GM21515 (cell line): ENCODE measurements at regions not wholly inside any gene's neighbourhood (a gene's known extent, or its start where the extent isn't known, plus 50 kb on each side); places are given as distances from the start of the nearest gene placed in this dataset.
"Not testable (repeated sequence)": the region's sequence is repeated elsewhere in the genome, so short reads cannot be mapped to it uniquely, and the experiment has no call there.

Source experiments
- ATAC-seq: cut with Tn5 transposase; IDR thresholded peaks from one replicate; pipeline ENCODE4 v1.9.1; 2021; ENCODE audit not compliant: unreplicated experiment

DNA sequence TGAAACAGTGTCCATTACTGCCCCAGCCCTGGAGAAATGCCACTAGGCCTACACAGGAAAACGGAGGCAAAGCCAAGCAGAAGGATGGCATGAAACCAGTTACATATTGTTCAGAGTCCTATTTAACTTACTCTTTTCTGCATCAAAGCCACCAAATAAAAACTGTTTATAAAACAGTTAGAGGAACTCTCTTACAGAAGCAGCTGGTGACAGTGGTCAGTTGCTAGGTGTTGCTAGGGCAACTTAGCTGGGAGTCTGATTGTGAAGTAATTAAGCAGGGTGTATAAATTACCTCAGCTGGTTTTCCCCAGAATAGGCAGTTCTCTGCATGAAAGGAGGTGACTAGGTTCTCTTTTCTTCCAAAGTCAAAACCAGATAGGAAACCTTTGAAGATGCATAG, 115.6 kb upstream of the ZBED5 start:
- no peak for ATAC-seq

DNA sequence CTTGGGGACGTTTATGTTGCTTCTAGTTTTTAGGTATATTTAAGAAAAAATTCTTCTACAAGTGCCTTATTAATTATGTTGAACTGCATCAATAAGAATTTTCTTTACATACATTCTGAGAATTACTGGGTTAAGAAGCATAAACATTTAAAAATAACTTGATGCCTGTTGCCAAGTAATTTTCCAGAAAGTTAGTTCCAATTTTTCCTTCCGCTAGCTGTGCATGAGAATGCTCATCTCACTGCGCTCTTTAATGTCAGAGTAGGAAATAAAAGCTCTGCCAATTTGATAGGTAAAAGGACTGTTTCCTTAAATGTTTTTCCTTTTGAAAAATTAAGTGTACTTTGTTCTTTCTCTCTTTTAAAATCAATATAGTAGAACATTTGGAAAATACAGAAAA, 113.1 kb upstream of the ZBED5 start:
- no peak for ATAC-seq

DNA sequence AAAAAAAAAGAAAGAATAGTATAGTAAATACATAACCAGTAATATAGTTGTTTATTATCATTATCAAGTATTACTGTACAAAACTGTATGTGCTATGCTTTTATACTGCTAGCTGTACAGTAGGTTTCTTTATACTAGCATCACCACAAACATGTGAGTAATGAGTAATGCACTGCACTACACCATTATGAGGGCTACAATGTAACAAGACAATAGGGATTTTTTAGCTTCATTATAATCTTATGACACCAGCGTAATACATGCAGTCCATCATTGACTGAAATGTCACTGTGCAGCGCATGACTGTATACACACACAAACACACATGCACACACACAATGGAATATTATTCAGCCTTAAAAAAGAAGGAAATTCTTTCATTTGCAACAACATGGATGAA, 111.5 kb upstream of the ZBED5 start:
- no peak for ATAC-seq

DNA sequence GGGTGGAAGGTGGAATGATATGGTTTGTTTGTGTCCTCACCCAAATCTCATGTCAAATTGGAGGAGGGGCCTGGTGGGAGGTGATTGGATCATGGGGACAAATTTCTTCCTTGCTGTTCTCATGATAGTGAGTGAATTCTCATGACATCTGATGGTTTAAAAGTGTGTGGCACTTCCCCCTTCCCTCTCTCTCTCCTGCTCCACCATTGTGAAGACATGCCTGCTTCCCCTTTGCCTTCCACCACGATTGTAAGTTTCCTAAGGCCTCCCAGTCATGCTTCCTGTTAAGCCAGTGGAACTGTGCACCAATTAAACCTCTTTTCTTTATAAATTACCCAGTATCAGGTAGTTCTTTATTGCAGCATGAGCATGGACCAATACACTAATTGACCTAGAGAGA, 99.0 kb upstream of the ZBED5 start:
- ATAC-seq, result not testable (repeated sequence)

DNA sequence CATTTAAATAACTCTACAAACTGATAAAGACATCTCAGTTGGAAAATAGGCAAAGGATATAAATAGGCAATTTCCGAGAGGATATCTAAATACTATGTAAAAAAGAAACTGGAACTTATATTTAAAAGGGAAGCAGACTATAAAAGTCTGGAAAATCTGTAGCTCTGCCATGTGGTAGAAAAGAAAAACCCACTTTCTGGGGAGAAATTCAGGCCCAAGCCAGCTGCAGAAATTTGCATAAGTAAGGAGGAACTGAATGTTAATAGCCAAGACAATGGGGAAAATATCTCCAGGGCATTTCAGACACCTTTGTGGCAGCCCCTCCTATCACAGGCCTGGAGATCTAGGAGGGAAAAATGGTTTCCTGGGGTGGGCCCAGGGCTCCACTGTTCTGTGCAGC, 97.8 kb upstream of the ZBED5 start:
- no peak for ATAC-seq

DNA sequence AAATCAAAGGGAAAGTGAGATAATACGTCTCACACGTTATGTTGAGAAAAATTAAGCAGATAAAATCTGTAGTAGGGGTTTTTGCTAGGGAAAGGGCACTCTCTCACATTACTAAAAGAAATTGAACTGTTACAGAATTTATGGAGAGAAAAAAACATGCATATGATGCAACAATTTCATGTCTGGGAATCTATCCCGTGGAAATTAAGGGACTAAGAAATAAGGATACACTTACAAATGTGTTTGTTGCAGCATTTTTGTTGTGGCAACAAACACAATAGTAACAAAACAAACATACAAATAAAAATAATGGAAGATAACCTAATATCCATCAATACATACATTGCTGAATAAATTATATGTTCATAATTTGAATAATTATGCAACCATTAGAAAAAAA, 96.3 kb upstream of the ZBED5 start:
- ATAC-seq, result no peak

DNA sequence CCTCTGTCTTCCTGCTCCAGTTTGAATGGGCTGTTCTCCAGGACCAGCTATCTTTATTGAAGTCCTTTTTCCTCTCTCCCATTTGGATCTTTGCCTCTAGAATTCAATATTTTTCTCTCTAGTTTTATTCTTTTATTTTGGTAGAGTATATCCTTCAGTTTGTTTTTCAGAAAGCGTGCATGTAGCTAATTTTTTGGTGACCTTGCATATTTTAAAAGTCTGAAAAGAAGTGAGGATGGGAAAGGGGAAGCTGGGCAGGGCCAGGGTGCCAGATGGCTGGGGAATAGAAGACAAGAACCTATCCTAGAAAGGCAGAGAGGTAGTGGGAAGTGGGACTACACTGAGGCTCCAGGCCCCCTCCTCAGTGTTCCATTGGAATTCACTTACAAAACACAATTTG, 95.0 kb upstream of the ZBED5 start:
- no peak for ATAC-seq

DNA sequence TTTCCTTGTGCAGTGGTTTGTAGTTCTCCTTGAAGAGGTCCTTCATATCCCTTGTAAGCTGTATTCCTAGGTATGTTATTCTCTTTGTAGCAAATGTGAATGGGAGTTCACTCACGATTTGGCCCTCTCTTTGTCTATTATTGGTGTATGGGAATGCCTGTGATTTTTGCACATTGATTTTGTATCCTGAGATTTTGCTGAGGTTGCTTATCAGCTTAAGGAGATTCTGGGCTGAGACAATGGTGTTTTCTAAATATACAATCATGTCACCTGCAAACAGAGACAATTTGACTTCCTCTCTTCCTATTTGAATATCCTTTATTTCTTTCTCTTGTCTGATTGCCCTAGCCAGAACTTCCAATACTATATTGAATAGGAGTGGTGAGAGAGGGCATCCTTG, 90.1 kb upstream of the ZBED5 start:
- not testable (repeated sequence) for ATAC-seq

DNA sequence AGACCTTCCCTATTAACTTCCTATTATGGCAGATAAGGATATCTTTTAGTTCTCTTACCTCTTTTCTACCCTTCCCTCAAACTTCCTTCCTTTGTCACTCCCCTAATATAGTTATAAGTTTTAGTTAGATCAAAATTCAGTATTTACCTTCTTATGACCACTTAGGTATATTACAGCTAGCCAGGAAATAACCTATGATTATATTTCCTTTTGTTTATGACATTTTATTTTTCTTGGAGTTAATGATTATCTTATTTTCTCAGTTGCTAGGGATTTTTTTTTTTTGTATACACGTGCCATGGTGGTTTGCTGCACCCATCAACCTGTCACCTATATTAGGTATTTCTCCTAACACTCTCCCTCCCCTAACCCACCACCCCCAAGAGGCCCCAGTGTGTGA, 88.2 kb upstream of the ZBED5 start:
- ATAC-seq, result no peak

DNA sequence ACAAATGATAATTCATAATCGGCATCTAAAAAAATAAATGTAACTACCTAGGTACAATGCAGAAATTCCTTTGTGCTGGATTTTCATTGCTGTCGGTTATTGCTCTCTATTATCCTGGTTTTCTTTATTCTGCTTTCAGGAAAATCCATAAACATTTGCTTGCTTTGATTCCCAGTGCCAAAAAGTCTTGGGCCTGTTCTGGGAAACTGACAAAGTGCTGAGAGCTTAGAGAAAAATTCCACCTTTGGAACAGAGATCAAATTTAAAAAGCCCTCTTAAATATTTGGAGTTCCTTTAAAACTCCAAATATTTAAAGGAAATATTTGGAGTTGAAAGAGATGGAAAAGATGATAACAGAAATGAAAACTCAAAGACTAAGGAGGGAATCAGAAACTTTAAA, 87.3 kb upstream of the ZBED5 start:
- no peak for ATAC-seq

DNA sequence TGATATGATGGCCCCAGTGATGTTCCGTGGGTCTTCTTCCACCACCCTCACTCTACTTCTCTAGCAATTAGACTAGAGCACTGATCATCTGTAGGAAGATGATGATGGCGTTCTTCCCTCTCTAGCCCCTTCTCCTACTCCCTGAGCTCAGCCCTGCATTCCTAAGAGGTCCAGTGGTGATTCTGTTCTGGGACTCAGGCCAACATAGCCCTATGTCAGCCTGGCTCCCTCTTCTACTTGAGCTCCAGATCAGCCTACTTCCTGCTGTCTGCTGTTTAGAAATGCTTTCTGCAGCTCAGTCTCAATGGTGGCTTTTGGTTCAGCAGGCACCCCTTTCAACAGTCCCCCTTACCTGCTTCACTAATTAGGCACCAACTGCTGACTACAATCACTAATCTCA, 86.1 kb upstream of the ZBED5 start:
- ATAC-seq, result no peak

DNA sequence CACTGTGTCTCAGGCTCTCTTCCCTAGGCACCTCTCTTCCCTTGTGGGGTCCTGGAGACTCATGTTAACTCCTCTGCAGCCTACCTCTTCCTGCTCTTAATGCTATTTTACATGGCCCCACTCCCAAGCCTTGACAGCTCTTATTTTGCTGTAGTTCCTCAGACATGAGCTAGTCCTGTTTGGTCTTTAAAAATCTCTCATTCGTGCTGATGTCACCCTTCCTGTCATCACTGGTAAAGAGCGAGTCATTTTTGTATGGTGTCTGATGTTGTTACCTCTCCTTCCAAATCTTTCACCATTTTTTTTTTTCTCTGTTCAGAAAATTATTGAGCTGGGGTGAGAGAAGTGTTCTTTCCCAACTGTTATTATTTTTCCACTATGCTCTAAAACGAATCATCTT, 84.8 kb upstream of the ZBED5 start:
- ATAC-seq, result no peak

DNA sequence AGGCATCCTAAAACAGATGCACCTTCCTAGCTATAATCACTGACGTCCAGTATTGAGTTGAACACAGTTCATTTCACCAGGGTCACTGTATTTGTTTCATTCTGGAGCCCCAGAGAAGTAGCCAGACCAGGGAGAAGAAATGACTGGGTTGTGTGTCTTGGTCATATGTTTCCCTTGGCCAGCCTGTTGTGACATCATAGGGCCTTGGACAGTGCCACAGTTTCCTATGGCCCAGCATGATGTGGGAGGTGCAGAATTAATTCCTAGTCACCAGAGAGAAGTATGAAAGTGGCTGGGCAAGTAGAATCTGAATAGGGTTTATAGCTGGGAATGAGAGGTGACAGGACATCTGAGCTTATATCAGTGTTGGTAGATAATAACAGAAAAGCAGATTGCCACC, 84.0 kb upstream of the ZBED5 start:
- ATAC-seq, result no peak

DNA sequence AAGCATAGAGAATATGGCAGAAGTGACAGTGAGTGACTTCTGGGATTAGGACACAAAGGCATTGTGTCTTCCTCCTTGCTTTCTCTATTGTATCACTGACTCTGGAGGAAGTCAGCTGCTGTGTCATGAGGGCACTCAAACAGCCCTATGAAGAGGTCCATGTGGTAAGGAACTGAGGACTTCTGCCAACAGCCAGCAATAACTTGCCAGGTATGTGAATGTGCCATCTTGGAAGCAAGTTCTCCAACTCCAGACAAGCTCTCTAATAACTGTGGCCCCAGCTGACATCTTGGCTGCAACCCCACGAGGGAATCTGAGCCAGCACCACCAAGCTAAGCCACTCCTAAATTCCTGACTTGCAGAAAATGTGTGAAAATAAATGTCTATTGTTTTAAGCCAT, 83.6 kb upstream of the ZBED5 start:
- ATAC-seq, result no peak

DNA sequence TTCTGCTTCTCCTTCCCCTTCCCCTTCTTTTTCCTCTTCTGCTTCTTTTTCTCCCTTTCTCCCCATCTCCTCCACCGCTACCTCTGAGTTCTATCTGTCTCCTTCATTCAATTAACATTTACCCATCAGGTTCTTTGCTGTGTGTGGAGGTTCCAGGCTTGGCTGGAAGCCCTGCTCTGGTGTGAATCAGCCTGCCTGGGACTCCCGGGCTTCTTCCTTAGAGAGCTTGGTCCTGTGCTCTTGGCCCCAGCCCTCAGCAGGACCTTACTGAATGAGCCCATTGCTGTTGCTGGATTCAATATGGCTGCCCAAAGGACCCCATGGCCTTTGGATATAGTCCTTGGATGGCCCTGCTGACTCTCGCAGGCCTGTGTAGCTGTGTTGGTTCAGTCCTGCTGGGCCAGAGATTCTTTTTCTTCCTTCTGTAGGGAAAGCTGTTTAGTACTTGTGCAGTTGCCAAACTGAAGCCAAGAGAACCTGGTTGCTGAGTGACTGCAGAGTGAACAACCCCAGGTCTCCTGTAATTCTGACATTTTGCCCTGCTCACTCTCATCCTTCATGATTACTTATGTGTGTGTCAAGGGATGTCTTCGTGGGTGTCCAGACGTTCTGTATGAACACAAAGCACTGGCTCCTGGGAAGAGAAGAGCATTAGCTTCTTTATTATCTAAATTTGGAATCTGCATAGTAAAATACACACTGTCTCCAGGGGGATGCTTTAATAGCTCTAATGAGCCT, 81.0 kb upstream of the ZBED5 start:
- no peak for ATAC-seq

DNA sequence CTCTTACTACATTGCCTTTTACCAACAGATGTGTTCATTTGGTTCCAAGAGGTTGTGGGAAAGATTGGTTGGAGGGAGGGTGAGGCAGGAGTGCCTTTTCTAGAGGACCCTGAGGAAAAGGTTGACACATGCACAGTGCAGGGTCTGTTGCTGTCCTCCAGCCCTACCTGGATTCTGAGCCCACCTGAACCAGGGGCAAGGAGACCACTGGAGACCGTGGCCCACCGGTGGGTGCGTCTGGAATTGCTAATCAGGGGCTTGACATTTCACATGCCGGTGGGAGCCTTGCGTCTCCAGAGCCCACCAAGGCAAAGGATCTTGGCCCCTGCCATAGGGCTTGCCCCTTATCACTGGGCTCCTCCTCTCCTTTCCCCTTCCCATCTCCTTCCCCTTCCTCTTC, 80.4 kb upstream of the ZBED5 start:
- ATAC-seq, result no peak

DNA sequence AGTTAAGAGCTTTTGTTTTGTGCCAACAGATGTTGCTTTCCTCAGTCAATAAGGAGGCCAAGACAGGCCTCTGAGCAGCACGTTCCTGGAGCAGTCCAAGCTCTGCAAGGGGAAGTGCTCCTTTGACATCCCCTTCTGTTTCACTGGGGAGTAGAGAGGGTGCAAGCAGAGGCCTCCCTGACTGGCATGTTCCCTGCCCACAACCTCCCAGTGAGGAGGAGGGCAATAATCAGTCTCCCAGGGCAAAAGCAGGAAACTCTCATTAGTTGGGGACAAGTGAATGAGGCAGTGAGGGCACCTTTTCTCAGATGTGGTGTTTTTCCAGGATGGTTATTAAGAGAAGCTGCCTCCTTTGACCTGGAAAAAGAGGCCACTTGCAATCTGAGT, 79.5 kb upstream of the ZBED5 start:
- no peak for ATAC-seq

DNA sequence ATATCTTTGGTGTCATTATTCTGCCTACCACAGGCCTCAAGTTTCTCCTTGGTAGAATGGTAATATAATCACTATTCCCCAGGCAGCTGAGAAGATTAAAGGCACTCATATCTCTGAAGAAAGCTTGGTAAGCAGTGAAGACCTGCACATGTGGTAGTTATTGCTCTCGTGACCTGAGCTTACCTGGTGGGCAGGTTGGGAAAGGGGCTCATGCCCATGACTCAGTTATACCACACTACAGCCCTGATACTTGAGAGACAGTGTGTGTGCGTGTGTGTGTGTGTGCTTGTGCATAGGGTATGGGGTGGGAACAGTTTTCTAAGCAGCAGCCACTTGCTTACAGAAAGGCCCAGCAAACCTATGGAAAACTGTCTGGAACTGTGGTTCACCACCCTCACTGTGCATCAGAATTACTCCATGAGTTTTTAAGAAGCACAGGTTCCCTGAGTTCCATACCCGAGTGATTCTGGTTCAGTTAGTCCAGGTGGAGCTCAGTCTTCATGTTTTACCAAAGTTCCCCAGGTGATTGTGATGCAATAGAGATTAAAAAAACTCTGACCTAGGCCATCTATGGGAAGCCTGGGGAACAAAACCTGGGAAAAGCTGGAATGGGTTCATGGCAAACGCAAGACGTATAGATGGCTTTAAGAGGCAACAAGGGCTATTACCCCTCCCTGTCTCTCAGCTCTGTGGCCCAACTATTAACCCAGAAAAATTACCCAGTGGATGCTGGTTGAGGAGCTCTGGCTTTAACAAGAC, 79.0 kb upstream of the ZBED5 start:
- no peak for ATAC-seq

DNA sequence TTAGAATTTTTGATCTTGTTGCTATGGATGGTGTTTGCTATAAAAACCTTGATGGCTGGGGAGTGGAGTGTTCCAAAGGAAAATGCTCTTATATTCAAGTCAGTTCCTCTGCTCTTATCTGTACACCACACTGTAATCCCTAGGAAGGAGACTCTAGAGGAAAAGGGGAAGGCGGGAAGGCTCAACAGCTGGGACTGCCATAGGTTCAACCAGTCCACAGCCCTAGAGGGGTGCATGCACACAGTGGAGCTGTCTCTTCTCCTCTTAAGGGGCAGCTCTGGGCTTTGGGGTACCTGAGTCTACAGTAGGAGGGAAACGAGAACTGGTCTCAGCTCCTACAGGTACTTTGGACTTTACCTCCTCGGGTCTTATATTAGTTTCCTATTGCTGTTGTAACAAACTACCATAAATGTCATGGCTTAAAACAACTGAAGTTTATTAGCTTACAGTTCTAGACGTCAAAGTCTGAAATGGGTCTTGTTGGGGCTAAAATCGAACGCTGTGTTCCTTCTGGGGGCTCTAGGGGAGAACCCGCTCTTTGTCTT, 77.2 kb upstream of the ZBED5 start:
- no peak for ATAC-seq

DNA sequence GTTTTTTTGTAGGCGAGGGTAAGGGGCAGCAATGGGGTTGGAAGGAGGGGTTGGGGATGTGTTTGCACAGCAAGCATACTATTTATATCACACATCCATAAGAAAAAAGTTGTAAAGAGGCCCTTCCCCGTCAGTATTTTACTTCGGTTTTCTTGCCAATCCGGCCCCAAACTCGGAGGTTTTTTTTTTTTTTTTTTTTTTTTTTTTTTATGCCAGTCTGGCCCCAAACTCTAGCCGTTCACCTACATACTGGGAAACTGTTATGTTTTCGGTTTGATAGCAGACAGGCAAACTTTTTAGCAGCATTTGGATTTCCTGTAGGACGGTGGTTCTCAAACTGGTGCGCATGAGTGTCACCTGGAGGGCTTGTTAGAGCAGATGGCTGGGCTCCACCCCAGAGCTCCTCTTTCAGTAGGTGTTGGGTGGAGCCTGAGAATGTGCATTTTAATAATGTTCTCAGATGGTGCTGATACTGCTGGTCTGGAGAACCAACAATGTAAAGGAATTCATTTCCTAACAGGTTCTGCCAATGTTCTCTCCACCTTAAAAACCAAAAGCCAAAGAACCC, 76.5 kb upstream of the ZBED5 start:
- ATAC-seq, result no peak

DNA sequence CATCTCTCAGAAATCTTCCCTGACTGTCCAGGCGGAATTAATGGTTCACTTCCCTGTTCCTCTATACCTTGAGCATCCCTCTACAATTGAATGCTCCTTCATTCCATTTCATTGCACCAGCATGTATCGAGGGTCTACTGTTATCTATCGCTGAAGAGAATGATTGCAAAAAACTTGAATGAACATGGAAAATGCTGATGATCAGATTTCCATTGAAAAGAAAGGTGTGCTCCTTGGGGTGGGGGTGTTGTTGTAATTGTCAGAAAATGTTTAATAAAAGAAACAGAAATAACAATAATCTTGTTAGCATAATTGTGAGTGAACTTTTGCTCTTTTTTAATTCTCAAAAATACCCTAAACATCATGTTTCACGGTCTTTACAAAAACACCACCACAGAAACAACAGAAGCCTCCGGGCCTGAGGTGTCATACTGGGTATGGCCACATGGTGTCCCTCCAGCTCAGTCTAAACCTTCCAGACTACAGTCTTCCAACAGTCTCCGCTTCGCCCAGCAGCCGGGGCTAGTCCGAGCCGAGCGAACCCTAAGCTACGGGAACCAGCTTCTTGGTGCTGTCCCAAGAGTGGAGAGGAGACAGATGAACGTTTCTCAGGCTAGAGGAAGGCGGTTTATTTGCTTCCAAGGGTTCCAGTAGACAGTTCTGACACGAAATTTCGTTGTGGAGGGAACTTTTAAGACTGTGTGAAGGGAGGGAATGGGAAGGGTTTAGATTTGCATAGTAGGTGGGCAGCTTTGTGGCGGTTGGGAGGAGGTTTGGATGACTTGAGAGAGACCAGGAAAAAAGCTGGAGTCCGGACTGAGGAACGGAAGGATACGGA, 75.8 kb upstream of the ZBED5 start:
- ATAC-seq, result peak; percentile 89
